HCT116 (cell line): ENCODE measurements at regions not wholly inside any gene's neighbourhood (a gene's known extent, or its start where the extent isn't known, plus 50 kb on each side); places are given as distances from the start of the nearest gene placed in this dataset.

Experiments
- ATAC-seq: fragments of 200-7000 bp; cut with Tn5 transposase; 2 replicates; pipeline ENCODE4 v1.9.1; 2020; ENCODE audit warnings: mild to moderate bottlenecking, moderate library complexity
- BruUV-seq: library from RNA; stranded (reverse); fragments of 400-500 nt; replicated peaks from 2 replicates; lab custom pipeline; 2021; lab: Mats Ljungman, UMichigan
- CTCF ChIA-PET: fragments of 300-600 bp; sonication (Branson Sonifier 250); formaldehyde crosslinking; loops from one replicate; lab custom pipeline; 2021; ENCODE audit warnings: antibody characterized with exemption; lab: Charles Lee
- POLR2A ChIA-PET: fragments of 300-600, 350-600 bp; sonication (Branson Sonifier 250); formaldehyde crosslinking; loops from one replicate; lab custom pipeline; 2021; ENCODE audit warnings: antibody characterized with exemption; lab: Charles Lee
- RAD21 ChIA-PET, 2 experiments: fragments of 300-600 bp; sonication (Branson Sonifier 250); formaldehyde crosslinking; loops; one replicate each; lab custom pipeline; 2023; ENCODE audit warnings: low total read pairs in 2 of 2; ENCODE audit not compliant: uncharacterized antibody in 2 of 2, unreplicated experiment in 2 of 2, low non-redundant PET in 1 of 2; lab: Charles Lee
- DNase-seq: peaks from one replicate; pipeline ENCODE4 v3.0.0-alpha.2; 2010; ENCODE audit warnings: low read depth, low spot score
- H2AFZ ChIP-seq: fragments of 200-600 bp; shearing (Covaris generic), sonication (generic); 2 replicates; pipeline ENCODE4 v1.6.1; 2017; ENCODE audit warnings: low read depth, mixed run types, mixed read lengths, antibody characterized with exemption, low read length; ENCODE audit not compliant: poor library complexity, severe bottlenecking
- H3K27ac ChIP-seq: 2 replicates; pipeline ENCODE4 v1.5.1; 2012; ENCODE audit warnings: low read depth, low read length
- H3K27me3 ChIP-seq: fragments of 200-600 bp; sonication (generic); 2 replicates; pipeline ENCODE4 v1.6.1; 2016; ENCODE audit warnings: mixed run types, low read length, mixed read lengths; ENCODE audit not compliant: insufficient read depth
- H3K36me3 ChIP-seq, 2 experiments: fragments of 200-500 bp in 1 of 2; fragments of 200-600 bp in 1 of 2; sonication (Bioruptor generic) in 1 of 2; sonication (generic) in 1 of 2; 2 replicates each; pipeline versions ENCODE4 v1.5.1 to v1.6.1; 2014 to 2016; ENCODE audit warnings: low read length in 2 of 2, inconsistent platforms in 1 of 2, mixed read lengths in 1 of 2, mixed run types in 1 of 2; ENCODE audit not compliant: insufficient read depth in 2 of 2, control insufficient read depth in 1 of 2
- H3K4me1 ChIP-seq, 2 experiments: fragments of 200-600 bp in 1 of 2; sonication (generic) in 1 of 2; 2 replicates each; pipeline versions ENCODE4 v1.5.1 to v1.6.1; 2012 to 2017; ENCODE audit warnings: low read length in 2 of 2, inconsistent platforms in 1 of 2, mild to moderate bottlenecking in 1 of 2, mixed read lengths in 1 of 2, mixed run types in 1 of 2, moderate library complexity in 1 of 2; ENCODE audit not compliant: insufficient read depth in 2 of 2, control insufficient read depth in 1 of 2
- H3K4me2 ChIP-seq: fragments of 200-600 bp; sonication (generic); 2 replicates; pipeline ENCODE4 v1.6.1; 2017; ENCODE audit warnings: mixed run types, low read length, mixed read lengths
- H3K4me3 ChIP-seq, 2 experiments: fragments of 200-600 bp in 1 of 2; sonication (generic) in 1 of 2; replicated peaks in 1 of 2; 2 replicates each; pipeline ENCODE4 v1.5.1; 2011 to 2016; ENCODE audit warnings: low read length in 2 of 2, control low read depth in 1 of 2, low read depth in 1 of 2, mild to moderate bottlenecking in 1 of 2, mixed read lengths in 1 of 2, mixed run types in 1 of 2
- H3K79me2 ChIP-seq: fragments of 200-600 bp; sonication (generic); 2 replicates; pipeline ENCODE4 v1.6.1; 2017; ENCODE audit warnings: mild to moderate bottlenecking, mixed run types, low read length, moderate library complexity, mixed read lengths; ENCODE audit not compliant: insufficient read depth
- H3K9ac ChIP-seq: fragments of 200-600 bp; sonication (generic); 2 replicates; pipeline ENCODE4 v1.6.1; 2016; ENCODE audit warnings: low read length, mixed read lengths
- H3K9me2 ChIP-seq: fragments of 200-600 bp; sonication (generic), shearing (Covaris generic); 2 replicates; pipeline ENCODE4 v1.6.1; 2017; ENCODE audit warnings: mixed run types, mild to moderate bottlenecking, moderate library complexity; ENCODE audit not compliant: insufficient read depth
- H3K9me3 ChIP-seq, 2 experiments: fragments of 200-500 bp in 1 of 2; fragments of 200-600 bp in 1 of 2; sonication (Bioruptor generic) in 1 of 2; sonication (generic) in 1 of 2; 2 replicates each; pipeline ENCODE4 v1.6.1; 2014 to 2017; ENCODE audit warnings: low read length in 2 of 2, mixed read lengths in 2 of 2, inconsistent platforms in 1 of 2, low read depth in 1 of 2, mild to moderate bottlenecking in 1 of 2, mixed run types in 1 of 2, moderate library complexity in 1 of 2; ENCODE audit not compliant: control insufficient read depth in 1 of 2, insufficient read depth in 1 of 2
- H4K20me1 ChIP-seq: fragments of 200-600 bp; sonication (generic), shearing (Covaris generic); 2 replicates; pipeline ENCODE4 v1.6.1; 2017; ENCODE audit warnings: mixed run types, mild to moderate bottlenecking, moderate library complexity; ENCODE audit not compliant: insufficient read depth
- ATF3 ChIP-seq: IDR thresholded peaks from 2 replicates; pipeline ENCODE4 v1.6.1; 2012
- CBX3 ChIP-seq: IDR thresholded peaks from 2 replicates; pipeline ENCODE4 v1.6.1; 2012; ENCODE audit warnings: low read depth
- CEBPB ChIP-seq: IDR thresholded peaks from 2 replicates; pipeline ENCODE4 v1.6.1; 2012; ENCODE audit warnings: low read depth
- CTCF ChIP-seq, 3 experiments: fragments of 200-600 bp in 1 of 3; sonication (generic) in 1 of 3; IDR thresholded peaks in 2 of 3; conservative IDR thresholded peaks in 1 of 3; 2 replicates each; pipeline ENCODE4 v1.5.1; 2012 to 2017; ENCODE audit warnings: low read depth in 2 of 3, low read length in 2 of 3, antibody characterized with exemption in 1 of 3, borderline replicate concordance in 1 of 3, control low read depth in 1 of 3, mild to moderate bottlenecking in 1 of 3, mixed read lengths in 1 of 3, mixed run types in 1 of 3, moderate library complexity in 1 of 3; ENCODE audit not compliant: insufficient read depth in 1 of 3
- EZH2 ChIP-seq: fragments of 200-600 bp; sonication (generic); IDR thresholded peaks from 2 replicates; pipeline ENCODE4 v1.6.1; 2017; ENCODE audit warnings: antibody characterized with exemption, mixed run types
- EZH2phosphoT487 ChIP-seq: fragments of 200-600 bp; IDR thresholded peaks from 2 replicates; pipeline ENCODE4 v1.6.1; 2018; ENCODE audit warnings: antibody characterized with exemption, borderline replicate concordance
- FOSL1 ChIP-seq: IDR thresholded peaks from 2 replicates; pipeline ENCODE4 v1.6.1; 2012; ENCODE audit warnings: low read depth
- MAX ChIP-seq: IDR thresholded peaks from 2 replicates; pipeline ENCODE4 v1.6.1; 2012
- POLR2AphosphoS5 ChIP-seq: IDR thresholded peaks from 2 replicates; pipeline ENCODE4 v1.6.1; 2011; ENCODE audit warnings: mild to moderate bottlenecking, low read depth, low read length, moderate library complexity
- RAD21 ChIP-seq: IDR thresholded peaks from 2 replicates; pipeline ENCODE4 v1.6.1; 2012; ENCODE audit warnings: low read depth, mild to moderate bottlenecking
- REST ChIP-seq: IDR thresholded peaks from 2 replicates; pipeline ENCODE4 v1.6.1; 2012; ENCODE audit warnings: low read depth
- SP1 ChIP-seq: IDR thresholded peaks from 2 replicates; pipeline ENCODE4 v1.6.1; 2012; ENCODE audit warnings: low read depth
- SRF ChIP-seq: IDR thresholded peaks from 2 replicates; pipeline ENCODE4 v1.6.1; 2012; ENCODE audit warnings: low read depth
- YY1 ChIP-seq: IDR thresholded peaks from 2 replicates; pipeline ENCODE4 v1.6.1; 2011; ENCODE audit warnings: low read length, low read depth, moderate library complexity, mild to moderate bottlenecking; ENCODE audit not compliant: insufficient replicate concordance; ENCODE audit errors: extremely low read depth
- intact Hi-C: fragments of 100-400 bp; cut with micrococcal nuclease; formaldehyde crosslinking; loops from 2 replicates; pipeline ENCODE4 v1.10.0; 2022

- CTCF ChIA-PET = no interaction called here
These were observed 281.8 kb downstream of the SATB1 start for GRCh38 chr3:18143258-18143780.

GRCh38 chr3:18137958-18138357 lies 287.2 kb downstream of the SATB1 start:
- no peak overlapping the region for H3K9ac ChIP-seq
- H3K36me3 ChIP-seq = no peaks in the 10 kb centered on the region
- H3K27ac ChIP-seq = no peak overlapping the region
- RAD21 ChIA-PET = no interaction called here
- H3K4me2 ChIP-seq = no peak overlapping the region
- H3K4me3 ChIP-seq = no peak overlapping the region
- intact Hi-C loops = no loop called here
- POLR2A ChIA-PET = no interaction called here
- no peaks in the 10 kb centered on the region for H4K20me1 ChIP-seq
- peaks cover 0 to 21% of the 10 kb centered on the region in 2 experiments; a peak in 2 of 4 replicates for H3K4me1 ChIP-seq
- no TSS peak for BruUV-seq
- ATAC-seq = no peak
- no peaks in the 10 kb centered on the region for H3K9me3 ChIP-seq
- no peak overlapping the region for H2AFZ ChIP-seq
- H3K27me3 ChIP-seq = no peaks in the 10 kb centered on the region
- CTCF ChIA-PET = no interaction called here
- H3K9me2 ChIP-seq = no peaks in the 10 kb centered on the region
- no peak for DNase-seq
- H3K79me2 ChIP-seq = no peaks in the 10 kb centered on the region
- TF ChIP-seq SP1 = no peak
- TF ChIP-seq ATF3 = no peak
- no peak for TF ChIP-seq CBX3
- TF ChIP-seq POLR2AphosphoS5 = no peak
- no peak for TF ChIP-seq MAX
- TF ChIP-seq RAD21 = no peak
- no peak for TF ChIP-seq CEBPB
- no peak for TF ChIP-seq EZH2
- TF ChIP-seq FOSL1 = no peak
- TF ChIP-seq YY1 = no peak
- TF ChIP-seq EZH2phosphoT487 = no peak
- no peak for TF ChIP-seq REST
- TF ChIP-seq SRF = no peak
- no peak for TF ChIP-seq CTCF (IDR thresholded peaks at IDR 0.05 in 2 of 3, conservative IDR thresholded peaks at IDR 0.05 in 1 of 3; ENCODE audit: borderline replicate concordance in 1 of 3, insufficient read depth in 1 of 3, low read depth in 2 of 3, low read length in 2 of 3)

More at GRCh38 chr3:18143258-18143780, 281.8 kb downstream of the SATB1 start:
- Histone ChIP-seq H3K4me1 (no peaks in the 10 kb centered on the region), H3K36me3 (no peaks in the 10 kb centered on the region), H3K4me2 (no peak overlapping the region), H3K9me2 (no peaks in the 10 kb centered on the region), H3K9me3 (no peaks in the 10 kb centered on the region), H3K4me3 (no peak overlapping the region), H3K9ac (no peak overlapping the region), H3K27ac (no peak overlapping the region), H4K20me1 (no peaks in the 10 kb centered on the region), H3K79me2 (no peaks in the 10 kb centered on the region), H3K27me3 (no peaks in the 10 kb centered on the region), H2AFZ (no peak overlapping the region)
- RAD21 ChIA-PET = no interaction called here
- intact Hi-C loops = no loop called here
- ATAC-seq (no peak), DNase-seq (no peak)
- no TSS peak for BruUV-seq
- POLR2A ChIA-PET = no interaction called here
- no peak for TF ChIP-seq CBX3
